Esophagus squamous epithelium (tissue), 4 donors: ENCODE measurements at regions not wholly inside any gene's neighbourhood (a gene's known extent, or its start where the extent isn't known, plus 50 kb on each side); places are given as distances from the start of the nearest gene placed in this dataset.

Experiments
- CTCF ChIP-seq, 6 experiments: fragments of 450-650 bp in 4 of 6; fragments of 200-600 bp in 2 of 6; sonication (generic) in 2 of 6; IDR thresholded peaks; one replicate each; pipeline ENCODE4 v1.5.1; 2016 to 2019; ENCODE audit warnings: antibody characterized with exemption in 6 of 6, mild to moderate bottlenecking in 4 of 6, moderate library complexity in 4 of 6
- POLR2A ChIP-seq, 4 donors: fragments of 450-650 bp; IDR thresholded peaks; one replicate each; pipeline ENCODE4 v1.6.1; 2017; ENCODE audit warnings: antibody characterized with exemption in 4 of 4, mild to moderate bottlenecking in 4 of 4, moderate library complexity in 3 of 4

GRCh38 chr15:62889734-62890505 is 152.6 kb upstream of the TPM1 start:
- TF ChIP-seq POLR2A (IDR thresholded peaks at IDR 0.05) (no peak), CTCF (IDR thresholded peaks at IDR 0.05) (no peak)
